ENCODE measurements at regions not wholly inside any gene's neighbourhood (a gene's known extent, or its start where the extent isn't known, plus 50 kb on each side); places are given as distances from the start of the nearest gene placed in this dataset.
A peak's percentile ranks its signal among the peaks of the same experiment; 100 is the strongest.

- ChIA-PET CTCF (no interaction called here), POLR2A (no interaction called here)
- no peaks in the 10 kb centered on the region for H3K27me3 Mint-ChIP-seq (ENCODE audit: low read depth)
- no peaks in the 10 kb centered on the region for H3K9me3 Mint-ChIP-seq (ENCODE audit: insufficient read depth)
- H3K4me3 Mint-ChIP-seq = no peak overlapping the region
- no peaks in the 10 kb centered on the region for H3K4me1 Mint-ChIP-seq (ENCODE audit: low read depth)
- DNase-seq (no peak), ATAC-seq (no peak)
- no peak overlapping the region for H3K27ac Mint-ChIP-seq
- H3K36me3 Mint-ChIP-seq (ENCODE audit: low read depth) = no peaks in the 10 kb centered on the region
Observed at GRCh38 chr1:175894581-175894980, 151.2 kb upstream of the TNR start.

GRCh38 chr1:175893192-175893591 lies 149.8 kb upstream of the TNR start:
- Mint-ChIP-seq H3K9me3 (ENCODE audit: insufficient read depth) (no peaks in the 10 kb centered on the region), H3K27me3 (ENCODE audit: low read depth) (no peaks in the 10 kb centered on the region), H3K4me1 (ENCODE audit: low read depth) (no peaks in the 10 kb centered on the region), H3K27ac (no peak overlapping the region), H3K4me3 (no peak overlapping the region), H3K36me3 (ENCODE audit: low read depth) (no peaks in the 10 kb centered on the region)
- ATAC-seq (no peak), DNase-seq (no peak)
- POLR2A ChIA-PET = no interaction called here
- CTCF ChIA-PET = no interaction called here

GRCh38 chr1:175892686-175893085 lies 149.3 kb upstream of the TNR start:
- CTCF ChIA-PET = no interaction called here
- Mint-ChIP-seq H3K27me3 (ENCODE audit: low read depth) (no peaks in the 10 kb centered on the region), H3K4me1 (ENCODE audit: low read depth) (no peaks in the 10 kb centered on the region), H3K27ac (no peak overlapping the region), H3K36me3 (ENCODE audit: low read depth) (no peaks in the 10 kb centered on the region), H3K9me3 (ENCODE audit: insufficient read depth) (no peaks in the 10 kb centered on the region), H3K4me3 (no peak overlapping the region)
- ATAC-seq (no peak), DNase-seq (no peak)
- POLR2A ChIA-PET = no interaction called here

- ChIA-PET POLR2A (no interaction called here), CTCF (no interaction called here)
Observed at GRCh38 chr1:175891783-175892309, 148.5 kb upstream of the TNR start.

GRCh38 chr1:175890958-175891357 lies 147.6 kb upstream of the TNR start:
- ChIA-PET POLR2A (no interaction called here), CTCF (no interaction called here)
- Mint-ChIP-seq H3K4me3 (no peak overlapping the region), H3K27me3 (ENCODE audit: low read depth) (no peaks in the 10 kb centered on the region), H3K4me1 (ENCODE audit: low read depth) (no peaks in the 10 kb centered on the region), H3K27ac (no peak overlapping the region), H3K9me3 (ENCODE audit: insufficient read depth) (no peaks in the 10 kb centered on the region), H3K36me3 (ENCODE audit: low read depth) (no peaks in the 10 kb centered on the region)
- DNase-seq (no peak), ATAC-seq (no peak)

More at GRCh38 chr1:175891783-175892309, 148.5 kb upstream of the TNR start:
- ATAC-seq (no peak), DNase-seq (no peak)
- Mint-ChIP-seq H3K9me3 (ENCODE audit: insufficient read depth) (no peaks in the 10 kb centered on the region), H3K4me3 (no peak overlapping the region), H3K27ac (no peak overlapping the region), H3K4me1 (ENCODE audit: low read depth) (no peaks in the 10 kb centered on the region), H3K36me3 (ENCODE audit: low read depth) (no peaks in the 10 kb centered on the region), H3K27me3 (ENCODE audit: low read depth) (no peaks in the 10 kb centered on the region)

- Mint-ChIP-seq H3K27me3 (ENCODE audit: low read depth) (no peaks in the 10 kb centered on the region), H3K4me1 (ENCODE audit: low read depth) (no peaks in the 10 kb centered on the region), H3K27ac (no peak overlapping the region), H3K9me3 (ENCODE audit: insufficient read depth) (no peaks in the 10 kb centered on the region), H3K36me3 (ENCODE audit: low read depth) (no peaks in the 10 kb centered on the region), H3K4me3 (no peak overlapping the region)
- CTCF ChIA-PET = no interaction called here
- ATAC-seq = no peak
- POLR2A ChIA-PET = no interaction called here
- no peak for DNase-seq
Observed at GRCh38 chr1:175889848-175890247, 146.5 kb upstream of the TNR start.

- H3K4me3 Mint-ChIP-seq = no peak overlapping the region
- DNase-seq = no peak
- no peaks in the 10 kb centered on the region for H3K4me1 Mint-ChIP-seq (ENCODE audit: low read depth)
- no peak for ATAC-seq
- no peaks in the 10 kb centered on the region for H3K36me3 Mint-ChIP-seq (ENCODE audit: low read depth)
- H3K27ac Mint-ChIP-seq = no peak overlapping the region
- CTCF ChIA-PET = no interaction called here
- no peaks in the 10 kb centered on the region for H3K9me3 Mint-ChIP-seq (ENCODE audit: insufficient read depth)
- POLR2A ChIA-PET = no interaction called here
- H3K27me3 Mint-ChIP-seq (ENCODE audit: low read depth) = no peaks in the 10 kb centered on the region
Observed at GRCh38 chr1:175888996-175889395, 145.6 kb upstream of the TNR start.

GRCh38 chr1:175887981-175888428 lies 144.6 kb upstream of the TNR start:
- DNase-seq (peak; percentile 31), ATAC-seq (peak; percentile 72)
- CTCF ChIA-PET = no interaction called here
- Mint-ChIP-seq H3K36me3 (ENCODE audit: low read depth) (no peaks in the 10 kb centered on the region), H3K4me3 (no peak overlapping the region), H3K27ac (no peak overlapping the region), H3K27me3 (ENCODE audit: low read depth) (no peaks in the 10 kb centered on the region), H3K9me3 (ENCODE audit: insufficient read depth) (no peaks in the 10 kb centered on the region), H3K4me1 (ENCODE audit: low read depth) (no peaks in the 10 kb centered on the region)
- POLR2A ChIA-PET = no interaction called here

GRCh38 chr1:175887521-175887920 lies 144.1 kb upstream of the TNR start:
- ChIA-PET CTCF (no interaction called here), POLR2A (no interaction called here)
- H3K4me1 Mint-ChIP-seq (ENCODE audit: low read depth) = no peaks in the 10 kb centered on the region
- no peak overlapping the region for H3K4me3 Mint-ChIP-seq
- H3K27ac Mint-ChIP-seq = no peak overlapping the region
- H3K9me3 Mint-ChIP-seq (ENCODE audit: insufficient read depth) = no peaks in the 10 kb centered on the region
- DNase-seq (no peak), ATAC-seq (peak; percentile 30)
- H3K27me3 Mint-ChIP-seq (ENCODE audit: low read depth) = no peaks in the 10 kb centered on the region
- H3K36me3 Mint-ChIP-seq (ENCODE audit: low read depth) = no peaks in the 10 kb centered on the region

GRCh38 chr1:175885326-175885725 lies 141.9 kb upstream of the TNR start:
- Mint-ChIP-seq H3K36me3 (ENCODE audit: low read depth) (no peaks in the 10 kb centered on the region), H3K27me3 (ENCODE audit: low read depth) (no peaks in the 10 kb centered on the region), H3K4me1 (ENCODE audit: low read depth) (no peaks in the 10 kb centered on the region), H3K9me3 (ENCODE audit: insufficient read depth) (no peaks in the 10 kb centered on the region), H3K4me3 (no peak overlapping the region), H3K27ac (no peak overlapping the region)
- POLR2A ChIA-PET = no interaction called here
- DNase-seq (no peak), ATAC-seq (no peak)
- CTCF ChIA-PET = no interaction called here

- POLR2A ChIA-PET = no interaction called here
- Mint-ChIP-seq H3K4me3 (no peak overlapping the region), H3K27me3 (ENCODE audit: low read depth) (no peaks in the 10 kb centered on the region)
Observed at GRCh38 chr1:175884369-175884768, 141.0 kb upstream of the TNR start.

GRCh38 chr1:175882192-175882591 lies 138.8 kb upstream of the TNR start:
- DNase-seq = no peak
- H3K36me3 Mint-ChIP-seq (ENCODE audit: low read depth) = no peaks in the 10 kb centered on the region

More at GRCh38 chr1:175884369-175884768, 141.0 kb upstream of the TNR start:
- Mint-ChIP-seq H3K4me1 (ENCODE audit: low read depth) (no peaks in the 10 kb centered on the region), H3K9me3 (ENCODE audit: insufficient read depth) (no peaks in the 10 kb centered on the region), H3K36me3 (ENCODE audit: low read depth) (no peaks in the 10 kb centered on the region), H3K27ac (no peak overlapping the region)
- ATAC-seq (no peak), DNase-seq (no peak)
- CTCF ChIA-PET = no interaction called here

GRCh38 chr1:175881246-175881976 lies 138.0 kb upstream of the TNR start:
- Mint-ChIP-seq H3K36me3 (ENCODE audit: low read depth) (no peaks in the 10 kb centered on the region), H3K4me3 (no peak overlapping the region), H3K27me3 (ENCODE audit: low read depth) (no peaks in the 10 kb centered on the region), H3K9me3 (ENCODE audit: insufficient read depth) (no peaks in the 10 kb centered on the region), H3K27ac (no peak overlapping the region), H3K4me1 (ENCODE audit: low read depth) (no peaks in the 10 kb centered on the region)
- ChIA-PET CTCF (no interaction called here), POLR2A (no interaction called here)
- no peak for DNase-seq
- ATAC-seq = no peak

More at GRCh38 chr1:175882192-175882591, 138.8 kb upstream of the TNR start:
- H3K27me3 Mint-ChIP-seq (ENCODE audit: low read depth) = no peaks in the 10 kb centered on the region
- H3K4me1 Mint-ChIP-seq (ENCODE audit: low read depth) = no peaks in the 10 kb centered on the region
- POLR2A ChIA-PET = no interaction called here
- no peak for ATAC-seq
- CTCF ChIA-PET = no interaction called here
- H3K27ac Mint-ChIP-seq = no peak overlapping the region
- no peak overlapping the region for H3K4me3 Mint-ChIP-seq
- no peaks in the 10 kb centered on the region for H3K9me3 Mint-ChIP-seq (ENCODE audit: insufficient read depth)

Measured in activated CD8-positive, alpha-beta T cell treated with anti-CD3 and anti-CD28 coated beads, Interleukin-2, amount 10 ng/mL, durations not matched to agents 7 days and 5 days (primary cell).